AG04449 (cell line): ENCODE measurements at regions not wholly inside any gene's neighbourhood (a gene's known extent, or its start where the extent isn't known, plus 50 kb on each side); places are given as distances from the start of the nearest gene placed in this dataset.
"Not testable (repeated sequence)": the region's sequence is repeated elsewhere in the genome, so short reads cannot be mapped to it uniquely, and the experiment has no call there.

ENCODE experiments used
- CTCF ChIA-PET: fragments of 350-600 bp; formaldehyde crosslinking; extraction: SDS; loops from one replicate; lab custom pipeline; 2021; ENCODE audit warnings: antibody characterized with exemption; lab: Yijun Ruan, JAX
- POLR2A ChIA-PET: fragments of 400-600, 350-600 bp; formaldehyde crosslinking; extraction: SDS; loops from one replicate; lab custom pipeline; 2020; ENCODE audit warnings: antibody characterized with exemption, inconsistent platforms; lab: Yijun Ruan, JAX
- DNase-seq: peaks from one replicate; pipeline ENCODE4 v3.0.0-alpha.2; 2010; ENCODE audit warnings: low read depth, low spot score
- H3K4me3 ChIP-seq: 2 replicates; pipeline ENCODE4 v1.5.1; 2011; ENCODE audit warnings: low read depth, mild to moderate bottlenecking, control low read depth, low read length
- CTCF ChIP-seq: IDR thresholded peaks from one replicate; pipeline ENCODE4 v1.5.1; 2011; ENCODE audit warnings: mild to moderate bottlenecking, moderate library complexity, low read length, control low read depth, inconsistent platforms; ENCODE audit not compliant: insufficient read depth; ENCODE audit errors: missing control alignments

GRCh38 chr2:116979916-116980764, 834.4 kb upstream of the DDX18 start:
- no peak for TF ChIP-seq CTCF

GRCh38 chr2:116987447-116987846, 827.0 kb upstream of the DDX18 start:
- no peak overlapping the region for H3K4me3 ChIP-seq
- ChIA-PET CTCF (no interaction called here), POLR2A (no interaction called here)
- no peak for TF ChIP-seq CTCF
- DNase-seq = no peak

More at GRCh38 chr2:116979916-116980764, 834.4 kb upstream of the DDX18 start:
- DNase-seq = no peak
- CTCF ChIA-PET = no interaction called here
- no peak overlapping the region for H3K4me3 ChIP-seq
- POLR2A ChIA-PET = no interaction called here

- no peak overlapping the region for H3K4me3 ChIP-seq
- no peak for DNase-seq
- CTCF ChIA-PET = no interaction called here
- POLR2A ChIA-PET = no interaction called here
- no peak for TF ChIP-seq CTCF
Measured at GRCh38 chr2:116988303-116988702, 826.2 kb upstream of the DDX18 start.

GRCh38 chr2:117019357-117019756, 795.1 kb upstream of the DDX18 start:
- TF ChIP-seq CTCF = no peak
- ChIA-PET CTCF (no interaction called here), POLR2A (no interaction called here)
- DNase-seq = no peak
- H3K4me3 ChIP-seq = no peak overlapping the region

GRCh38 chr2:117027646-117028045, 786.8 kb upstream of the DDX18 start:
- POLR2A ChIA-PET = no interaction called here
- TF ChIP-seq CTCF = no peak
- CTCF ChIA-PET = no interaction called here

GRCh38 chr2:117028708-117029107, 785.8 kb upstream of the DDX18 start:
- DNase-seq, POLR2A ChIA-PET, H3K4me3 ChIP-seq, CTCF ChIA-PET: not testable (repeated sequence)

More at GRCh38 chr2:117027646-117028045, 786.8 kb upstream of the DDX18 start:
- H3K4me3 ChIP-seq = no peak overlapping the region
- no peak for DNase-seq
